Neural crest cell (in vitro differentiated cells): ENCODE measurements at regions not wholly inside any gene's neighbourhood (a gene's known extent, or its start where the extent isn't known, plus 50 kb on each side); places are given as distances from the start of the nearest gene placed in this dataset.

Source experiments
- DNase-seq: peaks from one replicate; pipeline ENCODE4 v3.0.0; 2021; ENCODE audit warnings: low read depth, mixed read lengths, low spot score
- H3K27ac Mint-ChIP-seq: one replicate; pipeline ENCODE4 v1.8.0; 2021; ENCODE audit warnings: mild to moderate bottlenecking, mixed read lengths; ENCODE audit not compliant: unreplicated experiment
- H3K27me3 Mint-ChIP-seq: 2 replicates; pipeline ENCODE4 v1.8.0; 2021; ENCODE audit warnings: low read depth, mild to moderate bottlenecking, mixed read lengths
- H3K36me3 Mint-ChIP-seq: 2 replicates; pipeline ENCODE4 v1.8.0; 2021; ENCODE audit warnings: low read depth, mild to moderate bottlenecking, mixed read lengths
- H3K4me1 Mint-ChIP-seq: 2 replicates; pipeline ENCODE4 v1.8.0; 2021; ENCODE audit warnings: mixed read lengths
- H3K4me3 Mint-ChIP-seq: one replicate; pipeline ENCODE4 v1.8.0; 2021; ENCODE audit warnings: mild to moderate bottlenecking, mixed read lengths
- H3K9me3 Mint-ChIP-seq: 2 replicates; pipeline ENCODE4 v1.8.0; 2021; ENCODE audit warnings: mixed read lengths
- CTCF ChIP-seq: fragments of 200-600 bp; sonication (generic); conservative IDR thresholded peaks from 2 replicates; pipeline ENCODE4 v1.5.0; 2021; ENCODE audit warnings: antibody characterized with exemption, mild to moderate bottlenecking

GRCh38 chr6:21772884-21773575, 179.5 kb downstream of the SOX4 start:
- Mint-ChIP-seq H3K9me3 (no peaks in the 10 kb centered on the region), H3K27ac (peak overlapping the region; percentile 51), H3K4me3 (peak overlapping the region; percentile 67), H3K4me1 (peaks cover 56% of the 10 kb centered on the region), H3K36me3 (no peaks in the 10 kb centered on the region), H3K27me3 (no peaks in the 10 kb centered on the region)
- no peak for DNase-seq
- TF ChIP-seq CTCF, result no peak

- H3K4me1 Mint-ChIP-seq, result peaks cover 56% of the 10 kb centered on the region
- DNase-seq, result no peak
These were observed 180.0 kb downstream of the SOX4 start for GRCh38 chr6:21773576-21773968.

GRCh38 chr6:21777846-21778245, 184.3 kb downstream of the SOX4 start:
- TF ChIP-seq CTCF, result no peak
- Mint-ChIP-seq H3K36me3 (peaks cover 5% of the 10 kb centered on the region), H3K27me3 (no peaks in the 10 kb centered on the region), H3K4me3 (no peak overlapping the region), H3K9me3 (no peaks in the 10 kb centered on the region), H3K27ac (no peak overlapping the region), H3K4me1 (peaks cover 44% of the 10 kb centered on the region)
- no peak for DNase-seq

More at GRCh38 chr6:21773576-21773968, 180.0 kb downstream of the SOX4 start:
- Mint-ChIP-seq H3K27ac (peak overlapping the region; percentile 51), H3K9me3 (no peaks in the 10 kb centered on the region), H3K36me3 (no peaks in the 10 kb centered on the region), H3K27me3 (no peaks in the 10 kb centered on the region), H3K4me3 (peak overlapping the region; percentile 67)
- TF ChIP-seq CTCF, result no peak

- no peak for DNase-seq
- peaks cover 5% of the 10 kb centered on the region for H3K36me3 Mint-ChIP-seq
- TF ChIP-seq CTCF, result no peak
- H3K4me3 Mint-ChIP-seq, result no peak overlapping the region
- H3K27ac Mint-ChIP-seq, result no peak overlapping the region
- H3K4me1 Mint-ChIP-seq, result peaks cover 28% of the 10 kb centered on the region
- H3K9me3 Mint-ChIP-seq, result no peaks in the 10 kb centered on the region
- no peaks in the 10 kb centered on the region for H3K27me3 Mint-ChIP-seq
These were observed 186.6 kb downstream of the SOX4 start for GRCh38 chr6:21780141-21780540.

- peaks cover 5% of the 10 kb centered on the region for H3K36me3 Mint-ChIP-seq
- no peak overlapping the region for H3K4me3 Mint-ChIP-seq
- no peak overlapping the region for H3K27ac Mint-ChIP-seq
- no peak for DNase-seq
- no peaks in the 10 kb centered on the region for H3K9me3 Mint-ChIP-seq
- peaks cover 28% of the 10 kb centered on the region for H3K4me1 Mint-ChIP-seq
- no peak for TF ChIP-seq CTCF
- no peaks in the 10 kb centered on the region for H3K27me3 Mint-ChIP-seq
These were observed 187.1 kb downstream of the SOX4 start for GRCh38 chr6:21780679-21781078.
